PFSK-1 (cell line): ENCODE measurements at regions not wholly inside any gene's neighbourhood (a gene's known extent, or its start where the extent isn't known, plus 50 kb on each side); places are given as distances from the start of the nearest gene placed in this dataset.

ENCODE experiments used
- FOXP2 ChIP-seq: optimal IDR thresholded peaks from 2 replicates; pipeline ENCODE3; 2011; ENCODE audit warnings: borderline replicate concordance, control low read depth, inconsistent platforms; ENCODE audit not compliant: insufficient read depth; ENCODE audit errors: extremely low read length, extremely low read depth
- POLR2AphosphoS5 ChIP-seq: IDR thresholded peaks from 2 replicates; pipeline ENCODE4 v1.6.1; 2012; ENCODE audit warnings: low read depth, mild to moderate bottlenecking, control low read depth, low read length, moderate library complexity
- REST ChIP-seq, 2 experiments: IDR thresholded peaks; 2 replicates each; pipeline versions ENCODE4 v1.6.1 to v1.8.0; 2011 to 2012; ENCODE audit warnings: low read depth in 2 of 2, low read length in 2 of 2, control low read depth in 1 of 2, inconsistent platforms in 1 of 2, mild to moderate bottlenecking in 1 of 2, moderate library complexity in 1 of 2; ENCODE audit not compliant: insufficient read depth in 1 of 2
- SIN3A ChIP-seq: IDR thresholded peaks from 2 replicates; pipeline ENCODE4 v1.6.1; 2012; ENCODE audit warnings: mild to moderate bottlenecking, low read length, moderate library complexity, borderline replicate concordance; ENCODE audit not compliant: insufficient read depth
- TAF1 ChIP-seq: IDR thresholded peaks from 2 replicates; pipeline ENCODE4 v1.6.1; 2012; ENCODE audit warnings: low read length, control low read depth, borderline replicate concordance; ENCODE audit not compliant: insufficient read depth

- no peak for TF ChIP-seq SIN3A
- no peak for TF ChIP-seq REST (IDR thresholded peaks at IDR 0.05; ENCODE audit: insufficient read depth in 1 of 2, low read depth in 2 of 2, low read length in 2 of 2)
- TF ChIP-seq FOXP2 = no peak
- TF ChIP-seq TAF1 = no peak
- no peak for TF ChIP-seq POLR2AphosphoS5
Measured at GRCh38 chr7:51899611-51900010, 583.0 kb upstream of the COBL start.

DNA sequence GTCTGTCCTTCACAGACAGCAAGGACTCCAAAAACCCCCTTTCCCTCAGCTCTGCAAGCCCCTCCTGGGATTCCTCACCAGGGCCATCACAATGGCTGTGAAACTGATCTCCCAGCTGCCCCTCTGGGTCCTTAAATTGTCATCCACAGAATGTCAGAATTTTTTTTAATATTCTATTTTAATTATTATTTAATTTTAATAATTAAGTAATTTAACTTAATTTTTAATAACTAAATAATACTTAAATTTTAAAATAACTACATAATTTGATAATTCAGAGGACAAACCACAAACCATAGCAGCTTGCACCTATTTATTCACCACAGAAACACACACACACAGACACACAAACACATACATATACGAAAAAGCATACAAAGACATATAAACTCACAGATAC, 565.8 kb upstream of the COBL start:
- TF ChIP-seq FOXP2 (no peak), POLR2AphosphoS5 (no peak), SIN3A (no peak), REST (IDR thresholded peaks at IDR 0.05; ENCODE audit: insufficient read depth in 1 of 2, low read depth in 2 of 2, low read length in 2 of 2) (no peak), TAF1 (no peak)

- no peak for TF ChIP-seq TAF1
- TF ChIP-seq REST (IDR thresholded peaks at IDR 0.05; ENCODE audit: insufficient read depth in 1 of 2, low read depth in 2 of 2, low read length in 2 of 2) = no peak
- no peak for TF ChIP-seq SIN3A
- TF ChIP-seq FOXP2 = no peak
- no peak for TF ChIP-seq POLR2AphosphoS5
Measured at GRCh38 chr7:51881309-51881708, 564.7 kb upstream of the COBL start.

GRCh38 chr7:51878865-51879264, 562.3 kb upstream of the COBL start:
- TF ChIP-seq SIN3A (no peak), FOXP2 (no peak), POLR2AphosphoS5 (no peak), REST (IDR thresholded peaks at IDR 0.05; ENCODE audit: insufficient read depth in 1 of 2, low read depth in 2 of 2, low read length in 2 of 2) (no peak)

GRCh38 chr7:51869452-51869851, 552.8 kb upstream of the COBL start:
- TF ChIP-seq POLR2AphosphoS5 (no peak), SIN3A (no peak), REST (IDR thresholded peaks at IDR 0.05; ENCODE audit: insufficient read depth in 1 of 2, low read depth in 2 of 2, low read length in 2 of 2) (no peak), TAF1 (no peak), FOXP2 (no peak)
